ELR (cell line): ENCODE measurements at regions not wholly inside any gene's neighbourhood (a gene's known extent, or its start where the extent isn't known, plus 50 kb on each side); places are given as distances from the start of the nearest gene placed in this dataset.
"Not testable (repeated sequence)": the region's sequence is repeated elsewhere in the genome, so short reads cannot be mapped to it uniquely, and the experiment has no call there.

ENCODE experiments used
- DNase-seq: peaks from one replicate; pipeline ENCODE4 v3.0.0-alpha.2; 2015; ENCODE audit warnings: low read depth

GRCh38 chr2:167843657-167844056 lies 403.7 kb downstream of the STK39 start:
- no peak for DNase-seq

DNA sequence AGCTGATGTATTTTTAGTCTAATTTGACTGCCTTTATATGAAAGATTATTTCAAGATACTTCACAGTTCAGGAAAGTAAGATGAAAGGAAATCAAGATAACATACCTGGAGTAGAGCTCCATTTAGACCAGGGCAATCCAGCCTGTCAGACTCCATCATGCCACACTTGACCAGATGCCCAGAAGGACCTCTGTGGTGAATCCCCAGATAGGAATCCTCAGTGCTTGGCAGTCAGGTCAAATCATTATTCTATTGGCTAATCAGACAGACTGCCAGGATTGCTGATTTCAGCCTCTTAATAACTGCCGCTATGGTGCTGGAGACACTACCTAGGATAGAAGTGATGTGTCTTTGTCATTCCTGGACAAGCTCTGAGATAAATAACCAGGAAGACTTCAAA lies 404.2 kb downstream of the STK39 start:
- no peak for DNase-seq

DNA sequence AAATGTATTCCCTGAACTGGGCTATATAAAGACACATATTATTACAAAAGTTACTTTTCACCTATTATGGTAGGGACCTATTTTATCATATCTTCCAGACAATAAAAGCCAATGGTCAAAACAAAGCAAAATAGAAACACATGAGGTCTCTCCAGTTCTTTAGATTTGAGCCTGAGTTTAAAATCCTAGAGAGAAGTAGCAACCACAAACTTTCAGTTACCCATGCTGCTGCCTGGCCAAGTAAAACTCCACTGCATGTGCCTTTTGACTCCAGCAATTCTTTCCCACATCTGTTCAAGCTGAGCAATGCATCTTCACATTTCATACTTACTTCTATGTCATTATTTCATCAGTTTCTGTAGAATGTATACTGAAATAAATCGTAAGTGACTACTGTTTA lies 405.3 kb downstream of the STK39 start:
- DNase-seq, result no peak

GRCh38 chr2:167835290-167835689 lies 412.1 kb downstream of the STK39 start:
- DNase-seq, result not testable (repeated sequence)

- DNase-seq, result no peak
Observed at GRCh38 chr2:167834707-167835106, 412.7 kb downstream of the STK39 start.

DNA sequence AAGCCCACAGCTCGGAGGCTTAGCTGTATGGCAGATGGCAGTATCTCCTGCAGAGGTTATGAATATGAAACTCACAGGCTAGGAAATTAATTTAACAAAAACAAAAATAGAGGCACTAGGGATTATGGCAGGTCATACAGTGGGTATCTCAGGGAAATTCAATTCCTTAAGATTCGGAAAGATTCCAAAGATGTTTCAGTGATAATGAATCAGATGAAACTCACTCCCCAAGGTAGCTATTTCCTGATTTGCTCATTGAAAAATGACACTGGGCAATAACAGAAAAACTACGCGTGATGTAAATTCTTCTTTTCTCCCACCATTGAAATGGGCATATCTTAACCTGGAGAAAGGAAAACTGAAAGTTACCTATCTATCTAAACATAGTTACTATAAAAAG lies 414.1 kb downstream of the STK39 start:
- no peak for DNase-seq

DNA sequence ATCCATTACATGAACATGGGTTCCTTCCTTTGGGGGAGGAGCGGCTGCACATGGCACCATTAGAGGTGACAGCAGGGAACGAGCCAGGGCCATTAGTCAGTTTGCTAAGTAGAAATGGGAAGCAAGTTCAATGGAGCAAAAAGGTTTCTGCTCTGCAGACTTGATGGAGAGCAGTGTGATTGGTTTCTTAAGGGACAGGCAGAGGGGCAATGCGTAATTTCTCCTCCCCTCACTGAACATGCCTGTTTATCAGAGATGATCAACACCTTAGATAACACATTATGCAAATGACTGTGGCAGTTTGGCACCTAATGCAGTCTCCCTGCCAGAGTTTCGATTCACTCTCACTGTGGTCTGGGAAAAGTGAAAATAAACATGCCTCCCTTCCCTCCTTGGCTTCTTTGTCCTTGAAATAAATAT lies 414.5 kb downstream of the STK39 start:
- no peak for DNase-seq

DNA sequence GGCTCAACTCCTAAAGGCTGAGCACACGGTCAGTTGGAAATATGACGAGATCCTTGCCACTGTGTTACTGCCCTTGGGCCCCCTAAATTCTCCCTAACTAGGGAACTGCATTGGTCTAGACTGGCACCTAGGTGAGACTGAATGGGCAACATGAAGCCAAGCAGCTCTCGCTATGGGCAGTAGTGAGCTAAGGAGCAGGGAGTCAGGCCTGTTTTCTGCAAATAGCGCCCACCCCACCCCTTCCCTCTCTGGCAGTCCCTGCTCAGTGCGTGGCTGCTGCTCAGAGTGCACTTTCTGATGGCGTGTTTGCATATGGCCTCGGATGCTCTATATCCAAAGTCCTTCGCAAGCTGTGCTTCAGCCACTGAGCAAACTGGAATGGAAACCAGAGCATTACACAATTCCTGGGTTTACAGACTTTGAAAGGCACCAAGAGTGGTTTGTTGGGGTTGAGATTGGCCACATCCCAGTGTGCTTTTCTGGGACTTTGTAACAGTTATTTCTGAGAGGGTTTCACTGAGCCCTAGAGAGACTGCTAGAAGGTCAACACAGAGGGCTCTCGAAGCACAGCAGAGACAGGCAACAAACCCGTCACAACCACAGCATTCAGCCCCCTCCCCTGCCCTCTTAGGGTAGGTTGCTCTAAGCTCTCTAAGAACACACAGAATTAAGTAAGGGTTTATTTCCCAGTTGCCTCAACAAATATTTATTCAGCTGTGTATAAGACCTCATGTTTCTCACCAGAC lies 419.9 kb downstream of the STK39 start:
- no peak for DNase-seq

DNA sequence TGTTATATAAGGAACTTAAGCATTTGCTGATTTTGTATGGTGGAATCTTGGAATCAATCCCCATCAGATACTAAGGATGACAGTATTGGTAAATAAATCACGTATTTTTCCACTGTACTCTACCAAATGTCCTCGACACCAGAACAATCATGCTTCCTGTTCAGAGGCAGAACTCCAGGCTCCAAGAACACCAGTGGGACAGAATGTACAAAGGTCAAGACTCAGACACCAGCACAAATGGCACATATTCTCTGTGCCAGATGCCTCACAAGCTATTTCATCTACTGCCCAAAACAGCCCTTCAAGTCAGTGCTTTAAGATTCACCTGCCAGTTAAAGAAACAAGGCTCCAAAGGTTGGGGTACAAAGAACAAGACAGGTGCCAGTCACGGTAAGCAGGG lies 420.5 kb downstream of the STK39 start:
- no peak for DNase-seq

DNA sequence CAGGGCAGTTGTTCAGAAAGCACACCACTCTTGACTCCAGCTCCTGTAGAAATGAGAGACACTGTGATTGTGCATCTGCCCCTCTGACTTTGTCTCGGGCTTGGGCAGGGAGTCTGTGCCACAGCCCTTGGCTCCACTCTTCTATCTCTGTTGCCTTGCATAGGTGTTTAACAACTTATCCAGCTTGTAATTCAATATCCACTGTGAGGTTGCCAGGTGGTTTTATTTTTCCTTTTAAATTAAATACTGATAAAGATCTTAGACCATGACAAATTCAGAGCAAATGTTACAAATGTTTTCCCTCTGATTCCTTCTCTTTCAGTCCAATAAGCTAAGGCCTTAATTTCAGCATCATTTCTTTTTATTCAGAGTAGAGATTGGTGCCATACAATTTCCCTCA lies 421.7 kb downstream of the STK39 start:
- DNase-seq, result no peak

DNA sequence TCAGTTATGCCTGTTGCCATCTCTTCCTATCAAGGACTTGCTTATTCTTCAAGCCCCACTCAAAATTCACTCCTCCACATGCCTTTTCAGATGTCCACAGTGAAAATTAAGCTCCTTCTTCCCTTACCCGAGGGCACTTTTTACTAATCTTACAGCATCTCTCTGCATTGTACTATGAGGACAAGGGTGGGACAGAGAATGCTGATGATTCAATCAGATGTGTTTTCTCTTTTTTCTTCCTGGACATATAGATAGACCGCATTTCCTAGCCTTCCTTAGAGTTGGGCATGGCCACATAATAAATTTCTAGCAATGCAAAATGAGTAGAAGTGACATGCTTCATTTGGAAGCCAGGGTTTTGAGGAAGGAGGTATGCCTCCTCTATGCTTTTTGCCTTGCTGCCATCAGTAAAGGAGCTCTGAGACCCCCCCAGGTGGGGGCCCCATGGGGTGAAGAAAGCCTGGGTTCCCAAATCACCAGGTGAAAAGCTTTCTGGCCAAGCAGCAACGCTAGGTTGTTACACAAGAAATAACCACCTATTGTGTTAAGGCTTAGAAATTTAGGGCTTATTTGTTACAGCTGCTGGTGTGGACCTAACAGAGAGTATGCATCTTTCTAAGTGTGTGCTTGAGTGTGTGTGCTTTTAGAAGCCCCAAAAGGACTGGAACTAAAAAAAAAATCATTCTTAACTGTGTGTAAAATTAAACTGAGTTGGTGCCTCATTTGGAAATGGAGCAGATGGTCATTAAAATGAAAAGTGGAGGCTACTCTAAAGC lies 424.5 kb downstream of the STK39 start:
- DNase-seq, result no peak

- no peak for DNase-seq
Observed at GRCh38 chr2:167820488-167820887, 426.9 kb downstream of the STK39 start.

DNA sequence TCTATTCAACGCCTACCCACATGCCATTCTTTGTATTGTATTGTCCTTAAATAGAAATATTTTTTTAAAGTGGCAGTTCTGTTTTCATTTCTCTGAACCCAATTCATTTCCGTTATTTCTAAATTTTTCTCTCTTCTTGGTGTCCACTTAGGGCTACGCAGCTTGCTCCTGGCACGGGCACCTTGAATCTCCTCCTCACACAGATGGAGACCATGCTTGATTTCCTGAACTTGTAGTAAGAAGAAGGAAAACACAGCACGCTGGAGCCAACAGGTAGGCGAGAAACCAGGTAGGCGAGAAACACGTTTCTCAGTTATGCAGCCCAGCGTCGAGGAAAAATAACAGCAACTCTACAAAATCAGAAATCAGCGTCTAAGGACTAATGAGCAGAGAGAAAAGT lies 428.9 kb downstream of the STK39 start:
- no peak for DNase-seq

- DNase-seq, result no peak
Observed at GRCh38 chr2:167817908-167818307, 429.5 kb downstream of the STK39 start.

- no peak for DNase-seq
Observed at GRCh38 chr2:167817422-167817821, 430.0 kb downstream of the STK39 start.

- no peak for DNase-seq
Observed at GRCh38 chr2:167816874-167817290, 430.5 kb downstream of the STK39 start.

DNA sequence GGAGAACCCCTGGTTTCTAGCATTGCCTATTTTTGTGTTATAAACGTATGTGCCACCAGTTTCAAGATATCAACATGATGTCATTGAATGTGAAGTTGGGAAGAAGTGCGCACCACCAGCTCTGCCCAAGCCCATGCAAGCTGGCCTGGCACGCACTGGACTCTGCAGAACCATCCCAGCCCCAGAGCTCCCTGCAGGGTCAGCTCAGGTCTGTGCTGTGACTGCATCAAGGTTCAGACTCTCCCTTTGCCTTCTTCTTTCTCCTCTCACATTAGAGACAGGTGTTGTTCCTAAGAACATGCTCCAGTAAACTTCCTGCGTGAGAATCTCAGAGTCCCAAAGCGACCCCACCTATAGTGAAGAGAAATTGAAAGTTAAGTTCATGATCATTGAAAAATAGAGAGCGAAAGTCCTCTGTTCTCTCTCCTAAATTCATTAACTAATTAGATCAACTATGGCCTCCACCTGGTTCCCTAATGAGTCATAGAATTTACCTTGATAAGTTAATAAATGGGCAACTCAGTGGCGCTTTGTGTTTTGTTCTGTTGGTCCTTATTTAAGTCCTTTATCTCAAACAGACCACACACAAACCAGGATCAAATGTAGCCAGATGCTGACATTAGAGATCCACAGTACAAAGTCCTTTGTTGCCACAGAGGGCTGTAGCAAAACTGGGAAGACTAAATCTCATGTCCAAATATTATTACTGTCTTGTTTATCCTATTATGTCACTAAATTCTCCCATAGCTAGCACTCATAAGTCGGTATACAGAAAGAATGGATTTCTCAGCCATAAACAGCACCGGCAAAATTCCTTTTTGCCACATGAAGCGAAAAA lies 432.3 kb downstream of the STK39 start:
- DNase-seq, result no peak

DNA sequence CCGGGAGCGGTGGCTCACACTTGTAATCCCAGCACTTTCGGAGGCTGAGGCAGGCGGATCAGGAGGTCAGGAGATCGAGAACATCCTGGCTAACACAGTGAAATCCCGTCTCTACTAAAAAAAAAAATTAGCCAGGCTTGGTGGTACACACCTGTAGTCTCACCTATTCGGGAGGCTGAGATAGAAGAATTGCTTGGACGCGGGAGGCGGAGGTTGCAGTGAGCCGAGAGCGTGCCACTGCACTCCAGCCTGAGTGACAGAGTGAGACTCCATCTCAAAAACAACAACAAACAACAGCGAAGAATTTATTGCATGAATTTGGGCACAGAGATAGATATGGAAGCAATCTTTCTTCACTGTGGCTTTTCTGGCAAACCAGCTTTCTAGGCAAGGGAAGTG lies 432.9 kb downstream of the STK39 start:
- not testable (repeated sequence) for DNase-seq

DNA sequence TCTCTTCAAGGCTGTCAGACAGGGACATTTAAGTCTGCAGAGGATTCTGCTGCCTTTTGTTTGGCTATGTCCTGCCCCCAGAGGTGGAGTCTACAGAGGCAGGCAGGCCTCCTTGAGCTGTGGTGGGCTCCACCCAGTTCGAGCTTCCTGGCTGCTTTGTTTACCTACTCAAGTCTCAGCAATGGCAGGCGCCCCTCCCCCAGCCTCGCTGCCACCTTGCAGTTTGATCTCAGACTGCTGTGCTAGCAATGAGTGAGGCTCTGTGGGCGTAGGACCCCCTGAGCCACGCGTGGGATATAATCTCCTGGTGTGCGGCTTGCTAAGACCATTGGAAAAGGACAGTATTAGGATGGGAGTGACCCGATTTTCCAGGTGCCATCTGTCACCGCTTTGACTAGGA lies 437.6 kb downstream of the STK39 start:
- not testable (repeated sequence) for DNase-seq

- DNase-seq, result no peak
Observed at GRCh38 chr2:167803449-167803988, 443.9 kb downstream of the STK39 start.

DNA sequence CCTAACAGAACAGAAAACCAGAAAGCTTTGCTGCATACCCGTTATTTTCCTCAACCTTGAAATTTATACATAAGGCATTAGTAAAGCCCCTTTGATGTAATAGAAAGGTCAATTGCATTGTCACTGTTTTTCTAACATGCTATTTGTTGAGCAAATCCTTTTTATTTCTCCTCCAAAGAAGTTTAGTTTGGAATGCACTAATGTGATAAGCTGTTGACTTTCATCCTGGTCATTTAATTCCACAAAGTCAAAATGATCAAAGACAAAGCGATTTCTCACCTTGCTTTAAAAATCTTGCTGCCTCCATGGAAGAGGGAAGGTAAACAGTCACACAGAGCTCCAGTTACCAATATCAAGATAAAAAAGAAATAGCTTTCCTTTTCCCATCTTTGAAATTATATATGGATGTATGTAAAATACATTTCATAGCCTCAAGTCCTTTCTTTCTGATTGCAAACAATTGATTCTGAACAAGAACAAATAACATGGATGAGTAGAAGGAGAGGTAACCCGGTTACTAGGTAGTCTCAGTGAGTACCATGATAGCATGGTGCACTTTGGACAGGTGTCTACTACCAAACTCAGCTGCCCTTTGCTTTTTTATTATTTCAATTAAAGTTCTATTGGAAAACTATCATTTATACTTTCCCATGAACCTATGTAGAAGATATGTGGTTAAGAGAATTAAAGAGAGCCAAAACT lies 452.7 kb downstream of the STK39 start:
- no peak for DNase-seq

DNA sequence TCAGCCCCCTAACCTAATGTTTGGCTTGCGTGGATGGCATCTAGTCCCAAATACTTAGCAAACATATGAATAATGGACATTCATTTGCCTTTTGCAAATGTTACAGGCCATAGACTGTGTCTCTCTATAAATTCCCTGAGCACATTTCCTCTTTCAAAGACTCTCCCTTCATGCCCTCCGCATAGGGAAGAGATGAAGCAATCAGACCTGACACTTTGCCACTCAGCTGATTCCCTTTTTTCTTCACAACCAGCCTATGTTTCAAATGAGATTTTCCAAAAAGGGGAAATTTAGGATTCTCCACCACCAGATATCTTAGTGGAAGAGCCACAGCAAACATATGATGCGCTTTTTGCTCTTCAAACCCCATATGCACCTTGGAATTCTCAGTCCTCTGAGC lies 453.7 kb downstream of the STK39 start:
- DNase-seq, result no peak
